ENCODE measurements at regions not wholly inside any gene's neighbourhood (a gene's known extent, or its start where the extent isn't known, plus 50 kb on each side); places are given as distances from the start of the nearest gene placed in this dataset.
"Not testable (repeated sequence)": the region's sequence is repeated elsewhere in the genome, so short reads cannot be mapped to it uniquely, and the experiment has no call there.

GRCh38 chr2:64743739-64744330, 90.1 kb upstream of the SERTAD2 start:
- DNase-seq (ENCODE audit: low spot score), result no peak

- no peak for DNase-seq (ENCODE audit: low spot score)
These were observed 91.8 kb upstream of the SERTAD2 start for GRCh38 chr2:64745562-64745961.

- not testable (repeated sequence) for DNase-seq (ENCODE audit: low spot score)
These were observed 94.0 kb upstream of the SERTAD2 start for GRCh38 chr2:64747690-64748091.

DNA sequence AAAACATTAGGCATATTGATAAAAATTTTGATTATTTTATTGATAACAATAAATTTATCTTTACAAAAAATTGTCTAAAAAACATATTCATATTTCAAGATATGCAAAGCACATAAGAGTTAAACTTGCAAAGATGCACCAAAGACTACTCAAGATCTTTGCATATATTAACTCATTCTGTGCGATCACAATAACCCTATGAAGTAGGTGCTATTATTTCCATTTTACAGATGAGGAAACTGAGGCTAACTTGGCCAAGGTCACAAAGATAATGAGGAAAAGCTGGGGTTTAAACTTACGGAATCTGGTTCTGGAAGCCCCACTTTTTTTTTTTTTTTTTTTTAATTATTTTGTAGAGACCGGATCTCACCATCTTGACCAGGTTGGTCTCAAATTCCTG, 94.4 kb upstream of the SERTAD2 start:
- DNase-seq (ENCODE audit: low spot score), result no peak

- no peak for DNase-seq (ENCODE audit: low spot score)
These were observed 94.8 kb upstream of the SERTAD2 start for GRCh38 chr2:64748561-64748960.

DNA sequence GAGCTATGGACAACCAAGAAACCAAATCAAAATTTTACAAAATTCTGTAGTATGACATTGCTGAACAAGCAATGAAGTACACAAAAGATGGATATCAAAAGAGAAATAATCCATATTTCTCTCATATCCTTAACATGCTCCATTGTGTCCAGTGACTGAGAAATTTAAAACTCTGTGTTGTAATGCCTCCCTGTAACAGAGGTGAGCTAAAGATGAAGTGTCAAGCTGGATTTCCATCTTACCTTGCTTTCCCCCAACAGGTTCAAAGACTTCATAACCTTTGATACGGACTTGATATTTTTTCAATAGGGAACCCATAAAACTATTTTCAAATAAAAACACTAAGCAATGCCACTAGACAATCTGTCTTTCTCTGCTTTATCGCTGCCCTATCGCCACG, 95.7 kb upstream of the SERTAD2 start:
- DNase-seq (ENCODE audit: low spot score), result no peak

GRCh38 chr2:64750001-64750816, 96.5 kb upstream of the SERTAD2 start:
- DNase-seq (ENCODE audit: low spot score), result peak; percentile 28

GRCh38 chr2:64750817-64751285, 97.1 kb upstream of the SERTAD2 start:
- DNase-seq (ENCODE audit: low spot score), result peak; percentile 98

GRCh38 chr2:64751286-64752260, 97.9 kb upstream of the SERTAD2 start:
- DNase-seq (ENCODE audit: low spot score), result no peak

DNA sequence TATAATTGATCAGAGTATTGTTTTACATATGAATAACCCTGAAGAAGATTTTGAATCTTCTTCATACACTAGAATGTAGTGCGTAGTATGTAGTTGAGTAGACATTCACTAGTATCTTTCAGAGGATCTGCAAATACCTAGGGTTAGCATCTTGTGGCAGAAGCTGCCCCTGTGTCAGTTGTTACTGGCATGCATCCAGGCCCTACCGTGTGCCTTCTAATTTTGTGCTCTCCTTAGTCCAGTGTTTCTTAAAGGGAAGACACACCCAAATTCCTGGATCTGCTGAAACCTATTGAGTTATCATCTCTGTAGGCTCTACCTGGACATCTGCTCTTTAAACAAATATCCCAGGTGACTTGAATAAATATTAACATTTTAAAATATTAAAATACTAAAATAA, 99.7 kb upstream of the SERTAD2 start:
- no peak for DNase-seq (ENCODE audit: low spot score)

GRCh38 chr2:64754570-64754969, 100.9 kb upstream of the SERTAD2 start:
- no peak for DNase-seq (ENCODE audit: low spot score)

- no peak for DNase-seq (ENCODE audit: low spot score)
These were observed 103.4 kb upstream of the SERTAD2 start for GRCh38 chr2:64757126-64757525.

GRCh38 chr2:64760128-64760527, 106.4 kb upstream of the SERTAD2 start:
- no peak for DNase-seq (ENCODE audit: low spot score)

DNA sequence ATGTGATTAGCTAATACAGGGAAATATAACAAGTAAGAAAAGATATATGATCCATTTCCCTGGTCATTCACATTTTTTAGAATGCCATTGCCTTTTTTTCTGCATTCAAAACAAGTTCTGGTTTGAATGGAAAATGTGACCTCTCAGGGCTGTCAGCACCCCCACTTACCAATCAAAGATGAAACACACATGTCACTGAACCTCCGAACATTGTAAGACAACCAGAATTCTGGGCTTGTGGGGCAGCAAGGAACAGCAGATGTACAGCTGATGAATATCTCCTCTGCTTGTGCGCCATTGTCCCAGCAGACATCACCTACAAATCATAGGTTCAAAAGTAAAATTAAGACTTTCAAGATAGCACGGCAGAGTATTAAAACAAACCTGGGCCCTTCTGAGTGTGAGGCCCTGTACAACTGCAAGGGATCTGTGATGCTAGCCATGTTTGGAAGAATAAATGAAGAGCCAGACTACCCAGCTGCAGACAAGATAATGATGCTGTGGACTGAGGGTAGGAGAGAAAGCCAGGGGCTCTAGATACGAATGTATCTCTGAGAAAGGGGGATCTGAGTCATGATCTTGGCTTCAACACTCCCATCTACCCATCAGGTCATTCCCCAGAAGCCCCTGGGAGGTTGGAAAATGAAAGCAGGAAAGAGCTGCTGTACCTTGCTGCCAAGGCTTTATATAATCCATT, 108.7 kb upstream of the SERTAD2 start:
- DNase-seq (ENCODE audit: low spot score), result no peak

GRCh38 chr2:64763126-64763525, 109.4 kb upstream of the SERTAD2 start:
- DNase-seq (ENCODE audit: low spot score), result no peak

- no peak for DNase-seq (ENCODE audit: low spot score)
These were observed 111.6 kb upstream of the SERTAD2 start for GRCh38 chr2:64765160-64765805.

- no peak for DNase-seq (ENCODE audit: low spot score)
These were observed 113.3 kb upstream of the SERTAD2 start for GRCh38 chr2:64766841-64767669.

DNA sequence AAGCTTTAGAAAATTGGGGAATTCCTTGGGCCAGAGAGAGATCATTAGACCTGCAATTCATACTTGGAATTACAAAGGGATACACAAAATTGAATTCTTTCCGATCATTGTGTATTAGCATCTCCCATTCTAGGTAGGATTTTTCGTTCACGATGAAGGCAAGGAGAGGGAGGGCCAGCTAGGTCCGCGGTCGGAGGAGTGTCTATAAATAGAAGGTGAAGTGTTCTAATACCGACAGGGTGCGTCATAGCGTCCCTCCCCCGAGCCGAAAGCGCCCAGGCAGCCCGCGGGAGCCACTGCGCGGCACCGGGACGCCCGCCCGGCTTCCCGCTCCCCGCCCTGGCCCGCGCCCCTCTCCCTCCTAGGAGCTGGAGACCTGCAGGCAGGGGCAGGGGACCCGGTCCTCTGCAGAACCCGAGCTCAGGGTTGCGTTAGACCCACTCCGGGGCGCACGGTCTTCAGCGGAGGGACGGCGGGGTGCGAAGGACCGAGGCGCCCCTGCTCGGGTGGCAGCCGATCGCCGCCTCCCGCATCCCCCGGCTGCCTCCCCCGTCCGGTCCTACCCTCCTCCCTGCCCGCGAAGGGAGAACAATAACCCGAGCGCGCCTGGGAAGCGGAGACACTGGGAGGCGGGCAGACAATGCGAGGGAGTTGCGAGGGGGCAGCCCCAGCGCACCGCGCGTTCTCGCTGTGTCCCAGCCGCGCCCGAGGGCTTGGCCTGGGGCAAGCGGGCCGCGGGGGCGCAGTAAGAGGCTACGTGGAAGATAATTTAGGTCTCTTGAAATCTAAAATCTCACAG, 114.2 kb upstream of the SERTAD2 start:
- peak; percentile 92 for DNase-seq (ENCODE audit: low spot score)

- no peak for DNase-seq (ENCODE audit: low spot score)
These were observed 114.8 kb upstream of the SERTAD2 start for GRCh38 chr2:64768491-64769005.
